IPS-18c (cell line): ENCODE measurements at regions not wholly inside any gene's neighbourhood (a gene's known extent, or its start where the extent isn't known, plus 50 kb on each side); places are given as distances from the start of the nearest gene placed in this dataset.

ENCODE experiments used
- H3K4me3 ChIP-seq: 2 replicates; pipeline ENCODE4 v1.7.0; 2013; ENCODE audit warnings: low read depth, mild to moderate bottlenecking, low read length, moderate library complexity; ENCODE audit not compliant: insufficient read depth
- H3K9me3 ChIP-seq: one replicate; pipeline ENCODE4 v1.6.1; 2013; ENCODE audit warnings: mild to moderate bottlenecking, low read length, moderate library complexity; ENCODE audit not compliant: control insufficient read depth, insufficient read depth

GRCh38 chr9:13962006-13962405 lies 351.9 kb downstream of the NFIB start:
- H3K4me3 ChIP-seq, result no peak overlapping the region
- no peaks in the 10 kb centered on the region for H3K9me3 ChIP-seq

DNA sequence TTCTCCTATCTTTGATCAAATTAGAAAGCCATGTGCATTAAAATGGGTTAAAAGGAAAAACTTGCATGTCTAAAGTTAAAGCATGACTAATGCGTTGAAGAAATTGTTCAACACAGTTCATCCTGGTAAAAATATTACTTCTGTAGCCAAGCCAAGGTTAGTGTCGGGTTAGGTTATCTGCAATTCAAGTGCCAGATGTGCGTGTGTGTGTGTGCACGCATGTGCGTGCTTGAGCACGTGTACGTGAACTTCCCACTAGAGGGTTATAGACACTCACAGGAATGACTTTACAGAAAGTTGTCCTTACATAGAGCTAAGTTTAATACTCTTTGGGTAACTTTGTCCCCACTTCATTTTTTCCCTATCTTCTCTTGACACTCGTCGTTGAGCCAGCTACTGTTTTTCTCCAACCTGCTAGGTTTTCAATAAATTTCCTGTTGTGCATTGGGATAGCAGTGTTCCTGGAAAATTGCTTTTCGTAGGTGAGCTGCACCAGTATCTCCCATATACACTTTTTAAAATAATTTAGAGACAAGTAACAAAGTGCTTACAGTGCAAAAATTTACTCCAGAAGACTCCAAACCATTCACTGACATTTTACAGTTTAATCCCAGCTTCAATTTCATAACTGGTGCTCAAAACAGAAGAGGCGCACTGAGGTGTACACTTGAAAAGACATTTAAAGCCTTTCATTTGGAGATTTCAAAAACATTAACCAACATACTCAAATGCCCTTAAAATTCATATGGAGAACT lies 353.8 kb downstream of the NFIB start:
- no peak overlapping the region for H3K4me3 ChIP-seq
- no peaks in the 10 kb centered on the region for H3K9me3 ChIP-seq

- no peak overlapping the region for H3K4me3 ChIP-seq
- H3K9me3 ChIP-seq, result no peaks in the 10 kb centered on the region
Measured at GRCh38 chr9:13958672-13959071, 355.3 kb downstream of the NFIB start.

GRCh38 chr9:13957089-13957488 lies 356.9 kb downstream of the NFIB start:
- Histone ChIP-seq H3K9me3 (no peaks in the 10 kb centered on the region), H3K4me3 (no peak overlapping the region)

GRCh38 chr9:13956107-13956506 lies 357.8 kb downstream of the NFIB start:
- no peak overlapping the region for H3K4me3 ChIP-seq
- H3K9me3 ChIP-seq, result no peaks in the 10 kb centered on the region

- H3K9me3 ChIP-seq, result no peaks in the 10 kb centered on the region
- no peak overlapping the region for H3K4me3 ChIP-seq
Measured at GRCh38 chr9:13952906-13953305, 361.0 kb downstream of the NFIB start.

DNA sequence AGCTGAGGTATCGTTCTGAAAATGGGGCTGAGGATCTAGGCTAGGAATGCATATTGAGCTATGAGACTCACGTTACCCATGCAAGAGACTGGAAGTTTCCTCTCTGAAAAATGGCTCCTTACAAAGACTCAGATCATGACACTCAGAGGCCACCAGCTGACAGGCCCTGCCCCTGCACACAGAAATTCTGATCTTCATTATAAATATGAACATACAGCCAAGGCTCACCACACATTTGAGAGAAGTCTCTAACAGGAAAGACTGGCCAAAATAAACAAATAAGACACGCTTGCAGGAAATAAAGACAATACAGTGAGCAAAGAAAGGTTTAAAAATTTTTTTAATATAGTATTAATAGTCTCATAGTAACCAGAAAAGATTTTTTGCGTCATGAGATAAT lies 365.9 kb downstream of the NFIB start:
- Histone ChIP-seq H3K4me3 (no peak overlapping the region), H3K9me3 (no peaks in the 10 kb centered on the region)

GRCh38 chr9:13943176-13943575 lies 370.8 kb downstream of the NFIB start:
- no peak overlapping the region for H3K4me3 ChIP-seq
- no peaks in the 10 kb centered on the region for H3K9me3 ChIP-seq

DNA sequence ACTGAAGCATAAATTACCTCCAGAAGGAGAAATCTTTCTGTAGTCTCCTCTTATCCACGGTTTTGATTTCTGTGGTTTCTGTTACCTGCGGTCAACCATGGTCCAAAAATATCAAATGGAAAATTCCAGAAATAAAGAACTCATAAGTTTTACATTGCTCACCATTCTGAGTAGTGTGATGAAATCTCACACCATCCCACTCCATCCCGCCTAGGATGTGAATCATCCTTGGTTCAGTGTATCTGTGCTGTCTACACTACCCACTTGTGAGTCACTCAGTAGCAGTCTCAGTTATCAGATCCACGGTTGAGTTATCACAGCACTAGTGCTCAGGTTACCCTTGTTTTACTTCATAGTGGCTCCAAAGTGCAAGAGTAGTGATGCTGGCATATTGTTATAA lies 371.2 kb downstream of the NFIB start:
- Histone ChIP-seq H3K4me3 (no peak overlapping the region), H3K9me3 (no peaks in the 10 kb centered on the region)

- Histone ChIP-seq H3K4me3 (no peak overlapping the region), H3K9me3 (no peaks in the 10 kb centered on the region)
Measured at GRCh38 chr9:13942201-13942600, 371.7 kb downstream of the NFIB start.

GRCh38 chr9:13941714-13942113 lies 372.2 kb downstream of the NFIB start:
- H3K9me3 ChIP-seq, result no peaks in the 10 kb centered on the region
- H3K4me3 ChIP-seq, result no peak overlapping the region

GRCh38 chr9:13939701-13940490 lies 374.0 kb downstream of the NFIB start:
- no peak overlapping the region for H3K4me3 ChIP-seq
- H3K9me3 ChIP-seq, result no peaks in the 10 kb centered on the region

DNA sequence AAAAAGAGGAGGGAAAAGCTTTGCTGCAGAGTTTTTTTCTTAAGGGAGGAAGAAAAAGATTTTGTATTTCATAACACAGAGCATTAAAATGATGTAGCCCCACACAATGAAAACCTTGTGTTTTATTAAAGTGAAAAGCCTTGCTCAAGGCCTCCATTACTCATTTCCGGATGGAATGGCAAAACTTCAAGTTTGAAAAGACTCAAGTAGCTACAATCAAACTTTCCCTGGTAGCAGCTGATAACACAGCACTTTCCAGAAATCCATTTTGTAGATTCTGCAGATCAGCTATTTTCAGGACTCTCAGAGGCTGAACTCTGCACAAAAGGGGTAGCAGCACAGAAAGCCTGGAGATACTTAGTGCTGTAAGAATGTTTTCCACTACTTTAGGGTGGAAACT lies 374.8 kb downstream of the NFIB start:
- H3K4me3 ChIP-seq, result no peak overlapping the region
- no peaks in the 10 kb centered on the region for H3K9me3 ChIP-seq

GRCh38 chr9:13934416-13934815 lies 379.5 kb downstream of the NFIB start:
- Histone ChIP-seq H3K4me3 (no peak overlapping the region), H3K9me3 (no peaks in the 10 kb centered on the region)

DNA sequence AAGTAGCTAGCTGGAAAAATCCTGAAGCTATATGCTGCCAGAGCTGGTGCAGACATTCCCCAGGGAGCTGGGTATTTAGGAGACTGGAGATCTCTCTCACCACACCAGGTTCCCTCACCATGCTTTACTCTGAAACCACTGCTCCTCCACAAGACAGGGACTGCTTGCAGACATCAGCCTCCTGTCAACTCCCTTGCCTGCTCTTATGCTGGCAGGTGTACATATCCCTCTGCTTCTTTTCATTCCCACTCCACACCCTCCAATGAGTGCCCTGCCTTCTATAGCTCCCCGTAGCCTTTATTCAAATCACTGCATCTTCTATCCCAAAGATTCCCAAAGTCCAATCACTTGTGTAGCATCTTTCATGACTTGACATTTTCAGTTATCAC lies 380.7 kb downstream of the NFIB start:
- H3K9me3 ChIP-seq, result no peaks in the 10 kb centered on the region
- no peak overlapping the region for H3K4me3 ChIP-seq

GRCh38 chr9:13932528-13933267 lies 381.2 kb downstream of the NFIB start:
- no peaks in the 10 kb centered on the region for H3K9me3 ChIP-seq
- no peak overlapping the region for H3K4me3 ChIP-seq

- H3K4me3 ChIP-seq, result no peak overlapping the region
- H3K9me3 ChIP-seq, result no peaks in the 10 kb centered on the region
Measured at GRCh38 chr9:13929013-13929412, 384.9 kb downstream of the NFIB start.

DNA sequence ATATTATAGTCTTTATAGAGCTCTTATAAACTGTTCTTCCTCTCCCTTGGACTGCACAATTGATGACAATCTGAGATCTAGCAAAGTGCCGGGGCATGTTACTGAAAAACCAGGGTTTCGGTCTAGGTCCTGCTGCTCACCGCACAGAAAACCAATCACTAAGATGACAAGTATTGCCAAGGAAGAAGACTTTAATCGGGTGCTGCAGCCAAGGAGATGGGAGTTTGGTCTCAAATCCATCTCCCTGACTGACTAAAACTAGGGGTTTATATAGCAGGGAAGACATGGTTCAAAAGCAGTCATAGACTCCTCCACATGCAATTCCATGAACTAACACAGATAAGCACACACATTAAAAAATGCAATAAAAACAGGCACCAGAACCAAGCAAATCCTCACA lies 390.6 kb downstream of the NFIB start:
- no peak overlapping the region for H3K4me3 ChIP-seq

More for the DNA sequence above, 390.6 kb downstream of the NFIB start:
- no peaks in the 10 kb centered on the region for H3K9me3 ChIP-seq
